LNCaP clone FGC (cell line): ENCODE measurements at regions not wholly inside any gene's neighbourhood (a gene's known extent, or its start where the extent isn't known, plus 50 kb on each side); places are given as distances from the start of the nearest gene placed in this dataset.

Experiments used
- DNase-seq: peaks from one replicate; pipeline ENCODE4 v3.0.0-alpha.2; 2011; ENCODE audit warnings: low read depth
- H3K4me3 ChIP-seq: 2 replicates; pipeline ENCODE4 v1.5.1; 2011; ENCODE audit warnings: mild to moderate bottlenecking, low read depth, low read length, control low read depth
- TF ChIP-seq, protein P1 (sequence below): IDR thresholded peaks from 2 replicates; pipeline ENCODE4 v1.5.1; 2012; ENCODE audit warnings: mild to moderate bottlenecking; ENCODE audit not compliant: control insufficient read depth, insufficient read depth; ENCODE audit errors: extremely low read depth

DNA sequence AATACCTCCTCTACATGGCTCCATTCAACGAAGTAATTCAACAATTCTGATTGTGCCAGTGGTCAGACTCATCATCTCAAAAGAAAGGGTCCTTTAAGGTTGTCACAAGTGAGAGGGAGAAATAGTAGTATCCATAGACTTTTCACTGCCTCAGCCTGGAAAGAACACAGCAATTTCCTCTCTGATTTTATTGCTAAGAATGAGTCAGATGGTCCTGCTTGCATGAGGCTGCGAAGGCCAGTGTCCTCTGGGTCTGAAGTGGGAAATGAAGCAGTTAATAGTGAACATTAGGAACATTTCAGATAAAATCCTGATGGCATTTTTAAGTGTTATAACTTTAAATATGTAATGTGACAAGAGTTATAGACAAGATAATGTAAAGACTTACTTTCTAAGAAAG is 979.0 kb downstream of the EFNA5 start:
- H3K4me3 ChIP-seq = no peak overlapping the region
- DNase-seq = no peak
- TF ChIP-seq, protein P1, sequence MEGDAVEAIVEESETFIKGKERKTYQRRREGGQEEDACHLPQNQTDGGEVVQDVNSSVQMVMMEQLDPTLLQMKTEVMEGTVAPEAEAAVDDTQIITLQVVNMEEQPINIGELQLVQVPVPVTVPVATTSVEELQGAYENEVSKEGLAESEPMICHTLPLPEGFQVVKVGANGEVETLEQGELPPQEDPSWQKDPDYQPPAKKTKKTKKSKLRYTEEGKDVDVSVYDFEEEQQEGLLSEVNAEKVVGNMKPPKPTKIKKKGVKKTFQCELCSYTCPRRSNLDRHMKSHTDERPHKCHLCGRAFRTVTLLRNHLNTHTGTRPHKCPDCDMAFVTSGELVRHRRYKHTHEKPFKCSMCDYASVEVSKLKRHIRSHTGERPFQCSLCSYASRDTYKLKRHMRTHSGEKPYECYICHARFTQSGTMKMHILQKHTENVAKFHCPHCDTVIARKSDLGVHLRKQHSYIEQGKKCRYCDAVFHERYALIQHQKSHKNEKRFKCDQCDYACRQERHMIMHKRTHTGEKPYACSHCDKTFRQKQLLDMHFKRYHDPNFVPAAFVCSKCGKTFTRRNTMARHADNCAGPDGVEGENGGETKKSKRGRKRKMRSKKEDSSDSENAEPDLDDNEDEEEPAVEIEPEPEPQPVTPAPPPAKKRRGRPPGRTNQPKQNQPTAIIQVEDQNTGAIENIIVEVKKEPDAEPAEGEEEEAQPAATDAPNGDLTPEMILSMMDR = no peak

DNA sequence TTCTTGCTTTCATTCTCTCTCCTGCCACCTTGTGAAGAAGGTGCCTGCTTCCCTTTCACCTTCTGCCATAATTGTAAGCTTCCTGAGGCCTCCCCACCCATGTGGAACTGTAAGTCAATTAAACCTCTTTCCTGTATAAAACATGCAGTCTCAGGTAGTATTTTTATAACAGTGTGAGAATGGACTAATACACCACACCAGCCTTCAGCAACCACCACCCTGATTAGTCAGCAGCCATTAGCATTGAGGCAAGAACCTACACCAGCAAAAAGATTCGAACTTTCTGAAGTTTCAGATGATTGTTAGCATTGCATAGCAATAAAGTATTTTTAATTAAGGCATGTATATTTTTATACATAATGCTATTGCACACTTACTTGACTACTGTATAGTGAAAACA is 980.2 kb downstream of the EFNA5 start:
- TF ChIP-seq, protein P1 = no peak
- no peak overlapping the region for H3K4me3 ChIP-seq
- no peak for DNase-seq

DNA sequence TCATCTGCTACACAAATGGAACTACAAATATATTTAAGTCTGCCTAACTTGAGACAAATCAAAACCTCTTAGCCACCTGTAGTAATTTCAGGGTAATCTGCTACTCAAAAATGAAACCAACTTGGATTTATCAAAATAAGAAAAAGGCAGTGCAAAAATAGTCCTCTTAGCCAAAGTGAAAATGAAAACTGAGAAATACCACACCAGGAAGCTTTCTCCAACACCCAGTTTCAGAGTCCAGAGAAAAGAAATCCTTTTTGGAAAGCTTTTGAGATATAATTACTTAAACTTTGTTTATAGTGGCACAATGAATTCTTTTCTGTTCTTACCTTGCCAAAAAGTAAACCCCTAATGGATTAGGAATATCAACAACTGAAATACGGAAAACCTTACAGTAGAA is 990.4 kb downstream of the EFNA5 start:
- DNase-seq = no peak
- H3K4me3 ChIP-seq = no peak overlapping the region
- TF ChIP-seq, protein P1 = no peak

DNA sequence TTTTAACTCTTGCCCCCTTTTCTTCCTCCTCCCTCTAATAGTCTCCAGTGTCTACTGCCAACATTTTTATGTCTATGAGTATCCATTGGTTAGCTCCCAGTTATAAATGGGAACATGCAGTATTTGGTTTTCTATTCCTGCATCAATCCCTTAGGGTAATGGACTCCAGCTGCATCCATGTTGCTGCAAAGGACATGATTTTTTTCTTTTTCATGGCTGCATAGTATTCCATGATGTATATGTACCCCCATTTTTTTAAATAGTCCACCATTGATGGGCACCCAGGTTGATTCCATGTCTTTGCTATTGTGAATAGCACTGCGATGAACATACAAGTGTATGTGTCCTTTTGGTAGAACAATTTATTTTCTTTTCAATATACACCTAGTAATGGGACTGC is 993.7 kb downstream of the EFNA5 start:
- TF ChIP-seq, protein P1 = no peak
- H3K4me3 ChIP-seq = no peak overlapping the region
- no peak for DNase-seq

DNA sequence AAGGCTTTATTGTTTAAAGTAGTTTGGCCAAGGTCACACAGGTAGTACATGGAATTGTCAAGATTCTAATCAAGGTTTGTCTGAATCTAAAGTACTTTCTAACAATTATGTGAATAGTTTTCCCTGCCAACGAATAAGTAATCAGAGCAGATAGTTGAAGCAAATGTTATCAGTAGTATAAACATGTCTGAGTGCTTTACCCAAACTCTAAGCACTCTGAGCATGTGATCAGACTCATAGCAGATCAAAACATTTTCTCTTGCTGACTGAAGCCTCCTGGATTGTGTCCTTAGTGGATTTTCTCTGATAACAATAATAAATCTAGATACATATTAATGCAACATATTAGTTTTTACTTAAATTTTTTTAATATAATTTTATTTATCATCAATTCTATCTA is 995.0 kb downstream of the EFNA5 start:
- TF ChIP-seq, protein P1 = no peak
- no peak overlapping the region for H3K4me3 ChIP-seq
- no peak for DNase-seq

DNA sequence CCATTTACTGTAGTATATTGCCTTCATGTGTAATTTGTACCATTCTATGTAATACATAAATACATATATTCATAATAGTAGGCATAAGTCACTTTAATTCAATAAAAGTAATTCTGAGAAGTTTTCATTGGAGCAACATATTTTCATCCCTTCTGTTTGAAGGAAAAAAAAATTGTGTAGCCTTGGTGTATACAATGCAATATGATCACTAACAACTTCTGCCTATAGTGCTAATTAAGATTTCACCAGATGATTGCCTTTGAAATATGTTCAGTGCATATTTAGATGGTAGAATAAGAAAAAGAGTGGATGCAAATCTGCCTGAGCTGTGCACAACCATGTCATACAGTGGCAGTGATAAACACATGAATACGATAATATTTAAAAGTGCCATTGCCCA is 996.8 kb downstream of the EFNA5 start:
- H3K4me3 ChIP-seq = no peak overlapping the region
- TF ChIP-seq, protein P1 = no peak
- no peak for DNase-seq

DNA sequence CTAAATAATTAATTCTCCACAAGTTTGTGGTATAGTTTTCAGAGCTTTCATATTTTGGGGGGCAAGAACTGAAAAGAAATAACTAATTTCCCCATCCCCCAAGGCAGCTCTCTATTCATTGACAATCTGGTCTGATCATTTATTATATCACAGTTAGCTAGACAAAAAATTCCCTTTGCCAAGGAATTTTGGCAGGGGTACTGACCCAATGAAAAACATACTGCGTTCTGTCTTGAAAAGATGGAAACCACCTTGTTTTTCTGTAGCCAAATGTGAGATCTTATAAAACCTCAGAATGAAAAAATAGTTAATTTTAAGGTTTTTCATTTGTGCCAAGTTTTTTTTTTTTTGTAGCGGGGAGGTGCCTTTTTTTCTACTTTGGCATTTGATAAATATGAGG is 1008.9 kb downstream of the EFNA5 start:
- TF ChIP-seq, protein P1 = no peak
- DNase-seq = no peak
- no peak overlapping the region for H3K4me3 ChIP-seq
